ENCODE measurements at regions not wholly inside any gene's neighbourhood (a gene's known extent, or its start where the extent isn't known, plus 50 kb on each side); places are given as distances from the start of the nearest gene placed in this dataset.

- TF ChIP-seq CTCF (IDR thresholded peaks at IDR 0.05; ENCODE audit: insufficient read depth, low read length, poor library complexity, severe bottlenecking): peak; percentile 68
- Histone ChIP-seq H3K27me3 (ENCODE audit: control insufficient read depth, insufficient read depth, low read length) (no peaks in the 10 kb centered on the region), H3K36me3 (ENCODE audit: control insufficient read depth, insufficient read depth, low read length) (no peaks in the 10 kb centered on the region), H3K4me3 (ENCODE audit: low read depth, low read length) (no peak overlapping the region)
- DNase-seq (ENCODE audit: low read depth): no peak
Measured at GRCh38 chr7:109844362-109844761, 1246.6 kb upstream of the LRRN3 start.

- Histone ChIP-seq H3K4me3 (ENCODE audit: low read depth, low read length) (no peak overlapping the region), H3K27me3 (ENCODE audit: control insufficient read depth, insufficient read depth, low read length) (no peaks in the 10 kb centered on the region), H3K36me3 (ENCODE audit: control insufficient read depth, insufficient read depth, low read length) (no peaks in the 10 kb centered on the region)
- no peak for TF ChIP-seq CTCF (IDR thresholded peaks at IDR 0.05; ENCODE audit: insufficient read depth, low read length, poor library complexity, severe bottlenecking)
- peak; percentile 4 for DNase-seq (ENCODE audit: low read depth)
Measured at GRCh38 chr7:109864230-109864629, 1226.7 kb upstream of the LRRN3 start.

GRCh38 chr7:109868215-109868860, 1222.6 kb upstream of the LRRN3 start:
- no peak overlapping the region for H3K4me3 ChIP-seq (ENCODE audit: low read depth, low read length)
- no peak for DNase-seq (ENCODE audit: low read depth)
- no peak for TF ChIP-seq CTCF (IDR thresholded peaks at IDR 0.05; ENCODE audit: insufficient read depth, low read length, poor library complexity, severe bottlenecking)
- no peaks in the 10 kb centered on the region for H3K27me3 ChIP-seq (ENCODE audit: control insufficient read depth, insufficient read depth, low read length)
- no peaks in the 10 kb centered on the region for H3K36me3 ChIP-seq (ENCODE audit: control insufficient read depth, insufficient read depth, low read length)

- DNase-seq (ENCODE audit: low read depth): no peak
- Histone ChIP-seq H3K4me3 (ENCODE audit: low read depth, low read length) (no peak overlapping the region), H3K36me3 (ENCODE audit: control insufficient read depth, insufficient read depth, low read length) (no peaks in the 10 kb centered on the region), H3K27me3 (ENCODE audit: control insufficient read depth, insufficient read depth, low read length) (no peaks in the 10 kb centered on the region)
- no peak for TF ChIP-seq CTCF (IDR thresholded peaks at IDR 0.05; ENCODE audit: insufficient read depth, low read length, poor library complexity, severe bottlenecking)
Measured at GRCh38 chr7:109873296-109873695, 1217.6 kb upstream of the LRRN3 start.

GRCh38 chr7:109879287-109879828, 1211.6 kb upstream of the LRRN3 start:
- Histone ChIP-seq H3K36me3 (ENCODE audit: control insufficient read depth, insufficient read depth, low read length) (no peaks in the 10 kb centered on the region), H3K4me3 (ENCODE audit: low read depth, low read length) (no peak overlapping the region), H3K27me3 (ENCODE audit: control insufficient read depth, insufficient read depth, low read length) (no peaks in the 10 kb centered on the region)
- DNase-seq (ENCODE audit: low read depth): no peak
- no peak for TF ChIP-seq CTCF (IDR thresholded peaks at IDR 0.05; ENCODE audit: insufficient read depth, low read length, poor library complexity, severe bottlenecking)

GRCh38 chr7:109890622-109891021, 1200.3 kb upstream of the LRRN3 start:
- no peak overlapping the region for H3K4me3 ChIP-seq (ENCODE audit: low read depth, low read length)
- no peak for DNase-seq (ENCODE audit: low read depth)
- TF ChIP-seq CTCF (IDR thresholded peaks at IDR 0.05; ENCODE audit: insufficient read depth, low read length, poor library complexity, severe bottlenecking): no peak
- no peaks in the 10 kb centered on the region for H3K27me3 ChIP-seq (ENCODE audit: control insufficient read depth, insufficient read depth, low read length)
- no peaks in the 10 kb centered on the region for H3K36me3 ChIP-seq (ENCODE audit: control insufficient read depth, insufficient read depth, low read length)
